SK-N-MC (cell line): ENCODE measurements at regions not wholly inside any gene's neighbourhood (a gene's known extent, or its start where the extent isn't known, plus 50 kb on each side); places are given as distances from the start of the nearest gene placed in this dataset.
A peak's percentile ranks its signal among the peaks of the same experiment; 100 is the strongest.

Source experiments
- DNase-seq: peaks from one replicate; pipeline ENCODE4 v3.0.0-alpha.2; 2011; ENCODE audit warnings: low read depth, low spot score
- H3K27ac ChIP-seq: fragments of 200-600 bp; sonication (generic); 2 replicates; pipeline ENCODE4 v1.5.1; 2016; ENCODE audit warnings: mixed run types
- H3K36me3 ChIP-seq: fragments of 200-600 bp; sonication (generic); 2 replicates; pipeline ENCODE4 v1.6.1; 2017; ENCODE audit warnings: antibody characterized with exemption, low read length, mixed read lengths; ENCODE audit not compliant: insufficient read depth
- H3K4me3 ChIP-seq: fragments of 200-600 bp; sonication (generic); 2 replicates; pipeline ENCODE4 v1.5.1; 2016
- H3K9ac ChIP-seq: fragments of 200-600 bp; sonication (generic); 2 replicates; pipeline ENCODE4 v1.8.0; 2017; ENCODE audit warnings: mixed run types, mixed read lengths; ENCODE audit not compliant: insufficient read length
- H3K9me3 ChIP-seq: fragments of 200-600 bp; sonication (generic); 2 replicates; pipeline ENCODE4 v1.6.1; 2017; ENCODE audit warnings: low read depth, mild to moderate bottlenecking, antibody characterized with exemption, low read length, moderate library complexity, mixed read lengths
- EZH2 ChIP-seq: fragments of 200-600 bp; sonication (generic); IDR thresholded peaks from one replicate; pipeline ENCODE4 v1.6.1; 2017; ENCODE audit warnings: antibody characterized with exemption
- FOXP2 ChIP-seq: optimal IDR thresholded peaks from 2 replicates; pipeline ENCODE3; 2011; ENCODE audit warnings: mild to moderate bottlenecking, moderate library complexity; ENCODE audit not compliant: insufficient read depth; ENCODE audit errors: extremely low read length, control extremely low read depth
- POLR2AphosphoS5 ChIP-seq: IDR thresholded peaks from 2 replicates; pipeline ENCODE4 v1.6.1; 2012; ENCODE audit warnings: mild to moderate bottlenecking, low read depth, low read length, borderline replicate concordance

- Histone ChIP-seq H3K9ac (no peak overlapping the region), H3K4me3 (no peak overlapping the region), H3K36me3 (no peaks in the 10 kb centered on the region), H3K9me3 (no peaks in the 10 kb centered on the region; the same call in 1 of the 2 replicates), H3K27ac (no peak overlapping the region)
- TF ChIP-seq POLR2AphosphoS5: no peak
- DNase-seq: no peak
Observed at GRCh38 chr21:22314963-22315362, 1316.8 kb downstream of the NCAM2 start.

- TF ChIP-seq FOXP2: no peak
- no peak for TF ChIP-seq EZH2
- no peak for TF ChIP-seq POLR2AphosphoS5
- no peak for DNase-seq
- Histone ChIP-seq H3K9ac (no peak overlapping the region), H3K4me3 (no peak overlapping the region), H3K36me3 (no peaks in the 10 kb centered on the region), H3K27ac (no peak overlapping the region), H3K9me3 (peaks cover 7% of the 10 kb centered on the region; the same call in 1 of the 2 replicates)
Observed at GRCh38 chr21:22319435-22319834, 1321.2 kb downstream of the NCAM2 start.

- no peak overlapping the region for H3K9ac ChIP-seq
- DNase-seq: no peak
- no peak overlapping the region for H3K27ac ChIP-seq
- no peak overlapping the region for H3K4me3 ChIP-seq
- no peaks in the 10 kb centered on the region for H3K9me3 ChIP-seq
- H3K36me3 ChIP-seq: no peaks in the 10 kb centered on the region
- TF ChIP-seq EZH2 (no peak), FOXP2 (no peak), POLR2AphosphoS5 (no peak)
Observed at GRCh38 chr21:22342889-22343288, 1344.7 kb downstream of the NCAM2 start.

GRCh38 chr21:22343303-22343702 lies 1345.1 kb downstream of the NCAM2 start:
- DNase-seq: no peak
- no peak overlapping the region for H3K9ac ChIP-seq

GRCh38 chr21:22343721-22344120 lies 1345.5 kb downstream of the NCAM2 start:
- no peak for DNase-seq
- no peak overlapping the region for H3K27ac ChIP-seq
- no peak overlapping the region for H3K9ac ChIP-seq
- no peak overlapping the region for H3K4me3 ChIP-seq
- no peak for TF ChIP-seq FOXP2
- no peaks in the 10 kb centered on the region for H3K36me3 ChIP-seq
- no peaks in the 10 kb centered on the region for H3K9me3 ChIP-seq

More at GRCh38 chr21:22343303-22343702, 1345.1 kb downstream of the NCAM2 start:
- TF ChIP-seq POLR2AphosphoS5 (no peak), EZH2 (no peak), FOXP2 (no peak)
- Histone ChIP-seq H3K36me3 (no peaks in the 10 kb centered on the region), H3K4me3 (no peak overlapping the region), H3K27ac (no peak overlapping the region), H3K9me3 (no peaks in the 10 kb centered on the region)

- Histone ChIP-seq H3K9me3 (no peaks in the 10 kb centered on the region), H3K36me3 (no peaks in the 10 kb centered on the region)
Observed at GRCh38 chr21:22345624-22346023, 1347.4 kb downstream of the NCAM2 start.

GRCh38 chr21:22346576-22346975 lies 1348.4 kb downstream of the NCAM2 start:
- TF ChIP-seq POLR2AphosphoS5 (no peak), FOXP2 (no peak), EZH2 (no peak)
- H3K9ac ChIP-seq: no peak overlapping the region
- H3K9me3 ChIP-seq: no peaks in the 10 kb centered on the region
- no peak overlapping the region for H3K27ac ChIP-seq
- H3K4me3 ChIP-seq: no peak overlapping the region
- DNase-seq: no peak
- H3K36me3 ChIP-seq: no peaks in the 10 kb centered on the region

More at GRCh38 chr21:22345624-22346023, 1347.4 kb downstream of the NCAM2 start:
- Histone ChIP-seq H3K27ac (no peak overlapping the region), H3K4me3 (no peak overlapping the region), H3K9ac (no peak overlapping the region)
- TF ChIP-seq POLR2AphosphoS5 (no peak), EZH2 (no peak), FOXP2 (no peak)
- DNase-seq: no peak

- Histone ChIP-seq H3K9me3 (no peaks in the 10 kb centered on the region), H3K4me3 (no peak overlapping the region), H3K9ac (no peak overlapping the region), H3K36me3 (no peaks in the 10 kb centered on the region), H3K27ac (0 out of 2 replicates have a peak overlapping the region, but pooled peaks have one; percentile 22)
- TF ChIP-seq FOXP2 (no peak), POLR2AphosphoS5 (no peak)
- no peak for DNase-seq
Observed at GRCh38 chr21:22351076-22351475, 1352.9 kb downstream of the NCAM2 start.

- H3K9ac ChIP-seq: no peak overlapping the region
- H3K27ac ChIP-seq: no peak overlapping the region
- no peaks in the 10 kb centered on the region for H3K9me3 ChIP-seq
- TF ChIP-seq POLR2AphosphoS5: no peak
- TF ChIP-seq EZH2: no peak
- no peak for TF ChIP-seq FOXP2
- no peak overlapping the region for H3K4me3 ChIP-seq
- H3K36me3 ChIP-seq: no peaks in the 10 kb centered on the region
- DNase-seq: peak; percentile 61
Observed at GRCh38 chr21:22352088-22352487, 1353.9 kb downstream of the NCAM2 start.

- TF ChIP-seq FOXP2: no peak
- TF ChIP-seq POLR2AphosphoS5: no peak
- no peak for TF ChIP-seq EZH2
- no peak overlapping the region for H3K9ac ChIP-seq
- H3K4me3 ChIP-seq: no peak overlapping the region
- DNase-seq: no peak
- no peak overlapping the region for H3K27ac ChIP-seq
- no peaks in the 10 kb centered on the region for H3K9me3 ChIP-seq
- no peaks in the 10 kb centered on the region for H3K36me3 ChIP-seq
Observed at GRCh38 chr21:22355949-22356348, 1357.7 kb downstream of the NCAM2 start.
